ENCODE measurements at regions not wholly inside any gene's neighbourhood (a gene's known extent, or its start where the extent isn't known, plus 50 kb on each side); places are given as distances from the start of the nearest gene placed in this dataset.

DNA sequence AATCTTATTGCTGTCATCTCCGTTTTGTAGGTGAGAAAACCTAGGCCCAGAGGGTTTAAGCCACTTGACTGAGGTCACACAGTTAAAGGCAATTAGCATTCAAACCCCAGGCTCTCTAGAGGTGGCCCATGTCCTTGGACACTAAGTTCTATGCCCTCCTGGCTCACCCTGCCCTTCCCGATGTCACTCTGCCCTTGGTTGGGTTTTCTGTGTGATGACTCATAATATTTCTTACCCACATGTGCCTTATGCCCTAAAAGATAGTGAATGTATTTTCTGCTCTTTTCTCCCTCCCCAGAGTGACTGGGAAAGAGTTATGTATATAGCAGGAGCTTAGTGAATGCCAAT, 174.5 kb upstream of the PITX1 start:
- Histone ChIP-seq H3K9ac (ENCODE audit: low read length) (no peak overlapping the region), H3K9me3 (ENCODE audit: insufficient read depth, low read length) (no peaks in the 10 kb centered on the region), H3K4me3 (ENCODE audit: insufficient read depth, low read length, poor library complexity, severe bottlenecking) (no peak overlapping the region), H3F3A (ENCODE audit: insufficient read depth) (no peaks in the 10 kb centered on the region), H2AFZ (ENCODE audit: low read depth, low read length, severe bottlenecking) (no peak overlapping the region), H4K20me1 (ENCODE audit: low read depth, low read length) (no peaks in the 10 kb centered on the region), H3K4me2 (ENCODE audit: low read depth, low read length, poor library complexity, severe bottlenecking) (no peak overlapping the region), H3K9me2 (replicated peaks; ENCODE audit: insufficient read depth, low read length) (no peaks in the 10 kb centered on the region), H3K27ac (ENCODE audit: low read depth, low read length) (no peak overlapping the region), H3K79me2 (ENCODE audit: insufficient read depth, low read length) (no peaks in the 10 kb centered on the region), H3K36me3 (ENCODE audit: low read length) (no peaks in the 10 kb centered on the region), H3K27me3 (ENCODE audit: low read length) (no peaks in the 10 kb centered on the region)
- TF ChIP-seq, protein P1, sequence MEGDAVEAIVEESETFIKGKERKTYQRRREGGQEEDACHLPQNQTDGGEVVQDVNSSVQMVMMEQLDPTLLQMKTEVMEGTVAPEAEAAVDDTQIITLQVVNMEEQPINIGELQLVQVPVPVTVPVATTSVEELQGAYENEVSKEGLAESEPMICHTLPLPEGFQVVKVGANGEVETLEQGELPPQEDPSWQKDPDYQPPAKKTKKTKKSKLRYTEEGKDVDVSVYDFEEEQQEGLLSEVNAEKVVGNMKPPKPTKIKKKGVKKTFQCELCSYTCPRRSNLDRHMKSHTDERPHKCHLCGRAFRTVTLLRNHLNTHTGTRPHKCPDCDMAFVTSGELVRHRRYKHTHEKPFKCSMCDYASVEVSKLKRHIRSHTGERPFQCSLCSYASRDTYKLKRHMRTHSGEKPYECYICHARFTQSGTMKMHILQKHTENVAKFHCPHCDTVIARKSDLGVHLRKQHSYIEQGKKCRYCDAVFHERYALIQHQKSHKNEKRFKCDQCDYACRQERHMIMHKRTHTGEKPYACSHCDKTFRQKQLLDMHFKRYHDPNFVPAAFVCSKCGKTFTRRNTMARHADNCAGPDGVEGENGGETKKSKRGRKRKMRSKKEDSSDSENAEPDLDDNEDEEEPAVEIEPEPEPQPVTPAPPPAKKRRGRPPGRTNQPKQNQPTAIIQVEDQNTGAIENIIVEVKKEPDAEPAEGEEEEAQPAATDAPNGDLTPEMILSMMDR (IDR thresholded peaks at IDR 0.05; ENCODE audit: insufficient read depth, low read length, poor library complexity, severe bottlenecking) = no peak
- TF ChIP-seq EZH2phosphoT487 (conservative IDR thresholded peaks at IDR 0.05; ENCODE audit: low read length) = no peak

DNA sequence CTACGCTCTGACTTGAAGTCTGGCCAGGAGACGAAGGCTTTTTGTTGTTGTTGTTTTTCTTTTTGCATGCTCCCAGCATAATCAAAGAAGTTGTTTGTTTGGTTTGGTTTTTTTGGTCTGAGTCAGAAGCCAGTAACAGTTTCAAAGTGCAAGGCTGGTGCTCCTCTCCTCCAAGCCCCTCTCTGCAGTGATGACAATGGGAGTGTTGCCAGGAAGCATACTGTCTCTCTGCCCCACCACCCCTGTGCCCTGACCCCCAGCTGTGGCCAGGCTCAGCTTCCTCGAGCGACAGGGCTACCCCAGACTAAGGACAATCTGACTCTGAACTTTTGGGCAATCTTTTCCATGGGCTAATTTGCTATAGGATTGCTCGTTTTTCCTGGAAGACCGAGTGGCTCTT, 173.8 kb upstream of the PITX1 start:
- Histone ChIP-seq H4K20me1 (ENCODE audit: low read depth, low read length) (no peaks in the 10 kb centered on the region), H3K4me3 (ENCODE audit: insufficient read depth, low read length, poor library complexity, severe bottlenecking) (no peak overlapping the region), H3K4me2 (ENCODE audit: low read depth, low read length, poor library complexity, severe bottlenecking) (no peak overlapping the region), H3K79me2 (ENCODE audit: insufficient read depth, low read length) (no peaks in the 10 kb centered on the region), H3K36me3 (ENCODE audit: low read length) (no peaks in the 10 kb centered on the region), H3F3A (ENCODE audit: insufficient read depth) (no peaks in the 10 kb centered on the region), H3K9me2 (replicated peaks; ENCODE audit: insufficient read depth, low read length) (no peaks in the 10 kb centered on the region), H2AFZ (ENCODE audit: low read depth, low read length, severe bottlenecking) (no peak overlapping the region), H3K27me3 (ENCODE audit: low read length) (no peaks in the 10 kb centered on the region), H3K9ac (ENCODE audit: low read length) (no peak overlapping the region), H3K27ac (ENCODE audit: low read depth, low read length) (no peak overlapping the region), H3K9me3 (ENCODE audit: insufficient read depth, low read length) (no peaks in the 10 kb centered on the region)
- TF ChIP-seq, protein P1 (IDR thresholded peaks at IDR 0.05; ENCODE audit: insufficient read depth, low read length, poor library complexity, severe bottlenecking) = no peak
- TF ChIP-seq EZH2phosphoT487 (conservative IDR thresholded peaks at IDR 0.05; ENCODE audit: low read length) = no peak

DNA sequence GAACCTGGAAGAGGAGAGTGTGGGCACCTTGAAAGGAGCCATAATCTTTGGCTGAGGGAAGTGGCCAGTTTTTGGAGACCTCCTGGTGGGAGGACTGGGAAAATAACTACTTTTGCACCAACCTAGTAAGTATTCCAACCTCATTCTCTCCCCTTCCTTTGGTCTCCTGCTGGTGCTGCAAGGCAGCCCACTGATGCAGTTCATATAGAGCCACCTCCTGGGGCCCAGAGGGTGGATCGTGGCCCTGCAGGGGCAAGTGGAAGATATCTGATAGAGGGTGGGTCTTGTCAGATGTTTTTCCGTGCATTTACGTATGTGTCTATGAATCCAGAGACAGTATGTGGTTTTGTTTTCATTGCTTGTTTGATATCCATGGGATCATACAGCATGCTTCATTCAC, 172.8 kb upstream of the PITX1 start:
- Histone ChIP-seq H3F3A (ENCODE audit: insufficient read depth) (no peaks in the 10 kb centered on the region), H3K9ac (ENCODE audit: low read length) (no peak overlapping the region), H2AFZ (ENCODE audit: low read depth, low read length, severe bottlenecking) (no peak overlapping the region), H3K36me3 (ENCODE audit: low read length) (no peaks in the 10 kb centered on the region), H3K4me3 (ENCODE audit: insufficient read depth, low read length, poor library complexity, severe bottlenecking) (no peak overlapping the region), H4K20me1 (ENCODE audit: low read depth, low read length) (no peaks in the 10 kb centered on the region), H3K9me2 (replicated peaks; ENCODE audit: insufficient read depth, low read length) (no peaks in the 10 kb centered on the region), H3K79me2 (ENCODE audit: insufficient read depth, low read length) (no peaks in the 10 kb centered on the region), H3K27ac (ENCODE audit: low read depth, low read length) (no peak overlapping the region), H3K9me3 (ENCODE audit: insufficient read depth, low read length) (no peaks in the 10 kb centered on the region), H3K27me3 (ENCODE audit: low read length) (no peaks in the 10 kb centered on the region), H3K4me2 (ENCODE audit: low read depth, low read length, poor library complexity, severe bottlenecking) (no peak overlapping the region)
- TF ChIP-seq, protein P1 (IDR thresholded peaks at IDR 0.05; ENCODE audit: insufficient read depth, low read length, poor library complexity, severe bottlenecking) = no peak
- TF ChIP-seq EZH2phosphoT487 (conservative IDR thresholded peaks at IDR 0.05; ENCODE audit: low read length) = no peak

All from SU-DHL-6 (cell line).